Femur (tissue), 1 donor: ENCODE measurements at regions not wholly inside any gene's neighbourhood (a gene's known extent, or its start where the extent isn't known, plus 50 kb on each side); places are given as distances from the start of the nearest gene placed in this dataset.

ENCODE experiments used
- DNase-seq: peaks from one replicate; pipeline ENCODE4 v3.0.0-alpha.2; 2017

GRCh38 chr18:68462148-68462547, 252.8 kb downstream of the TMX3 start:
- no peak for DNase-seq

- DNase-seq, result no peak
Observed at GRCh38 chr18:68461481-68462018, 253.4 kb downstream of the TMX3 start.

- DNase-seq, result no peak
Observed at GRCh38 chr18:68459968-68460367, 254.9 kb downstream of the TMX3 start.

GRCh38 chr18:68456985-68457384, 257.9 kb downstream of the TMX3 start:
- no peak for DNase-seq

GRCh38 chr18:68455229-68455603, 259.7 kb downstream of the TMX3 start:
- no peak for DNase-seq

- DNase-seq, result no peak
Observed at GRCh38 chr18:68454511-68455228, 260.2 kb downstream of the TMX3 start.

GRCh38 chr18:68449292-68449691, 265.6 kb downstream of the TMX3 start:
- no peak for DNase-seq

GRCh38 chr18:68448736-68449135, 266.2 kb downstream of the TMX3 start:
- no peak for DNase-seq

- DNase-seq, result no peak
Observed at GRCh38 chr18:68447286-68447685, 267.6 kb downstream of the TMX3 start.

- no peak for DNase-seq
Observed at GRCh38 chr18:68445668-68446426, 269.1 kb downstream of the TMX3 start.

- no peak for DNase-seq
Observed at GRCh38 chr18:68445136-68445535, 269.8 kb downstream of the TMX3 start.

- no peak for DNase-seq
Observed at GRCh38 chr18:68441241-68441640, 273.7 kb downstream of the TMX3 start.

GRCh38 chr18:68440433-68440832, 274.5 kb downstream of the TMX3 start:
- DNase-seq, result no peak

- no peak for DNase-seq
Observed at GRCh38 chr18:68439642-68440041, 275.3 kb downstream of the TMX3 start.

GRCh38 chr18:68438983-68439382, 275.9 kb downstream of the TMX3 start:
- no peak for DNase-seq

GRCh38 chr18:68438536-68438935, 276.4 kb downstream of the TMX3 start:
- no peak for DNase-seq

GRCh38 chr18:68436485-68436884, 278.4 kb downstream of the TMX3 start:
- DNase-seq, result no peak

GRCh38 chr18:68435581-68435980, 279.3 kb downstream of the TMX3 start:
- no peak for DNase-seq

- no peak for DNase-seq
Observed at GRCh38 chr18:68431922-68432198, 283.0 kb downstream of the TMX3 start.

- no peak for DNase-seq
Observed at GRCh38 chr18:68431111-68431921, 283.6 kb downstream of the TMX3 start.

GRCh38 chr18:68429841-68430240, 285.1 kb downstream of the TMX3 start:
- DNase-seq, result no peak

GRCh38 chr18:68429111-68429510, 285.8 kb downstream of the TMX3 start:
- DNase-seq, result no peak

GRCh38 chr18:68428661-68429060, 286.2 kb downstream of the TMX3 start:
- no peak for DNase-seq

- DNase-seq, result peak; percentile 29
Observed at GRCh38 chr18:68427951-68428401, 286.9 kb downstream of the TMX3 start.
